ENCODE measurements at regions not wholly inside any gene's neighbourhood (a gene's known extent, or its start where the extent isn't known, plus 50 kb on each side); places are given as distances from the start of the nearest gene placed in this dataset.

- TF ChIP-seq CTCF (IDR thresholded peaks at IDR 0.05), result no peak
- TF ChIP-seq POLR2A (IDR thresholded peaks at IDR 0.05), result no peak
- no peak for TF ChIP-seq POLR2AphosphoS5 (IDR thresholded peaks at IDR 0.05)
Observed at GRCh38 chr6:126199466-126199865, 140.4 kb upstream of the CENPW start.
